LNCAP (cell line): ENCODE measurements at regions not wholly inside any gene's neighbourhood (a gene's known extent, or its start where the extent isn't known, plus 50 kb on each side); places are given as distances from the start of the nearest gene placed in this dataset.

Source experiments
- TF ChIP-seq, protein P1 (sequence below): fragments of 450-650 bp; IDR thresholded peaks from 2 replicates; pipeline ENCODE4 v1.5.1; 2017; ENCODE audit warnings: mild to moderate bottlenecking

DNA sequence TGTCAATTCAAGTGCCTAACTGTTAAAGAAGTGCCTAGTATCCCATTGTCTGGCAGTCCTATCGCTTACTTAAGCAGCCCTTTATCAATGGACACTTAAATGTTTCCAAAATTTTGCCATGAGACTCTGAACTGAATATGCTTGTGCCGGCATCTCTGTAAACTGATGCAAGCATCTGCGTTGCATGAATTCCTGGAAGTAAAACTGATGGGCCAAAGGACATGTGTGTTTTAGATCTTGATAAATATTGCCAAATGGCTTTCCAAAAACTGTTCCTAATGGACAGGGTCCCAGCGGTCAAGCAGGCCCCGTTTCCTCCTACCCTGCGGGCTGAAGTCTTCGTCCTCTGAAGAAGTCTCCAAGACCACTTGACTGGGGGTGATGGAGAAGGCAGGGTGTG lies 121.3 kb upstream of the ZNF516 start:
- TF ChIP-seq, protein P1, sequence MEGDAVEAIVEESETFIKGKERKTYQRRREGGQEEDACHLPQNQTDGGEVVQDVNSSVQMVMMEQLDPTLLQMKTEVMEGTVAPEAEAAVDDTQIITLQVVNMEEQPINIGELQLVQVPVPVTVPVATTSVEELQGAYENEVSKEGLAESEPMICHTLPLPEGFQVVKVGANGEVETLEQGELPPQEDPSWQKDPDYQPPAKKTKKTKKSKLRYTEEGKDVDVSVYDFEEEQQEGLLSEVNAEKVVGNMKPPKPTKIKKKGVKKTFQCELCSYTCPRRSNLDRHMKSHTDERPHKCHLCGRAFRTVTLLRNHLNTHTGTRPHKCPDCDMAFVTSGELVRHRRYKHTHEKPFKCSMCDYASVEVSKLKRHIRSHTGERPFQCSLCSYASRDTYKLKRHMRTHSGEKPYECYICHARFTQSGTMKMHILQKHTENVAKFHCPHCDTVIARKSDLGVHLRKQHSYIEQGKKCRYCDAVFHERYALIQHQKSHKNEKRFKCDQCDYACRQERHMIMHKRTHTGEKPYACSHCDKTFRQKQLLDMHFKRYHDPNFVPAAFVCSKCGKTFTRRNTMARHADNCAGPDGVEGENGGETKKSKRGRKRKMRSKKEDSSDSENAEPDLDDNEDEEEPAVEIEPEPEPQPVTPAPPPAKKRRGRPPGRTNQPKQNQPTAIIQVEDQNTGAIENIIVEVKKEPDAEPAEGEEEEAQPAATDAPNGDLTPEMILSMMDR: no peak

DNA sequence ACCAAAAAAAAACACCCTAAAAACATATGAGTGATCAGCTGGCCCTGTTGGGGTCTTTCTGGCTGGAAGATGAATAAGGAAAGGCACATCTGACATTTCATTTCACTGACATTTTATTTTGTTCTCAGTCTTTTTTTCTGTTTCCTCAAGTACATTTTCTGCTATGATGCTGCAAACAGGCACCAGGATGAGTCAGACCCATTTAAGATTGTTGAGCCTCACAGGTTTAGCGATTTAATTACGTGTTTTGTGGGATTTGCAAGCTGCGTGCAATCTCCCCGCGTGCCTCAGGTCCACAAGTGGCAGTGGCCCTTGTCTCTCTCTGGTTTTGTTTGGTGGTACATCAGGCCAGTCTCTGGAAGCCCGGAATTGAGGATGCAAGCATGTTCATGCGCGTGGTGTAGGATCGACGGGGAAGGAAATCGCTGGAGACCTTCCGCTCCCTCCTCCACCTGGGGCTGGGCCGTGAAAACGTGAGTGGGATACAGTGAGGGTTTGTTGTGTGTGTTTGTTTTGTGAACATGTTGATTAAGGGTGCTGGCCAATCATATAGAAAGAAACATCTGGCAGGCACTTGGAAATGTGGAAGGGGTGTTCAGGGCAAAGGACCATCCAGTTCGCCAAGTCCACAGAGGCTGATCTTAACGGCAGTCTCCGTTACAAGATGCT lies 120.2 kb upstream of the ZNF516 start:
- TF ChIP-seq, protein P1: no peak

DNA sequence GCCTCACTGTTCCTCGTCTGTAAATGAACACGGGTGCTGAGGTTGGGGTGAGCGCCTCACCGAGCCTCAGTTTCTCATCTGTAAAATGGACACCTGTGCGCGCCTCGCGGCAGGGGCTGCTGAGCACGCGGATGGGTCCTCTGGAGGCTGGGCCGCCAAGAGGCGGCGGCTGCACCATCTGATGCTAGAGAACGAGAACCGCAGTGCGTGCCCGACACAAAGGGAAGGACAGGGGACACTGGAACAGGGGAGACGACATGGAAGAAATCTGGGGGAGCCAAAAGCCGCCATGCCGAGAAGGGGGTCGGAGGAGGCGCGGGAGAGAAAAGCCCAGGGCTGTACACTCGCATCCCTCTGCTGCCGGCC lies 118.7 kb upstream of the ZNF516 start:
- TF ChIP-seq, protein P1: no peak

DNA sequence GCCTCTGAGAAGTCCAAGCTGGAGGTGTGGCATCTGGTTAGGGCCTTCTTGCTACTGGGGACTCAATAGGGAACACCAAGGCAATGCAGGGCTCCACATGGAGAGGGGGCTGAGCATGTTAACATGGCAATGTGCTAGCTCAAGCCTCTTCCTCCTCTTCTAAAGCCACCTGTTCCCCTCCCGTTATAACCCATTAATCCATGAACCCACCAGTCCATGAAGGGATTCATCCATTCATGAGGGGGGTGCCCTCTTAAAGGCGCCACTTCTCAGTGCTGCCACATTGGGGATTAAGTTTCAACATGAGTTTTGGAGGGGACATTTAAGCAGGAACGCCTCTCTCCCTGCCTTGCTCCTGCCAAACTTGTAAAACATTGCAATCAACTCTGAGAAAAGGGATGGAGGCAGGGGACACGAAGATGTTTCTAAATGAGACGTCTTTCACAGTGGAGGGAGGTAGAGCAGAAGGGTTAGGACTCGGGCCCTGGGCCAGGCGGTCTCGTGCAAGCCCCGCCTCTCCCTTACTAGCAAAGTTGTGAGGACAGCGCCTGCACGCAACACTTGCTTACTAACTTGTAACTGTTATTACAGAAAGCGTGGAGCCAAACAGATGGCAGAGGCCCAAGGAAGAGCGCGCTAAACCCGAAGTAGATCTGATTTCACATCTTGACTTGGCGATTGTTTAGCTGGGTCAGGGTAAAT lies 118.2 kb upstream of the ZNF516 start:
- TF ChIP-seq, protein P1: no peak

DNA sequence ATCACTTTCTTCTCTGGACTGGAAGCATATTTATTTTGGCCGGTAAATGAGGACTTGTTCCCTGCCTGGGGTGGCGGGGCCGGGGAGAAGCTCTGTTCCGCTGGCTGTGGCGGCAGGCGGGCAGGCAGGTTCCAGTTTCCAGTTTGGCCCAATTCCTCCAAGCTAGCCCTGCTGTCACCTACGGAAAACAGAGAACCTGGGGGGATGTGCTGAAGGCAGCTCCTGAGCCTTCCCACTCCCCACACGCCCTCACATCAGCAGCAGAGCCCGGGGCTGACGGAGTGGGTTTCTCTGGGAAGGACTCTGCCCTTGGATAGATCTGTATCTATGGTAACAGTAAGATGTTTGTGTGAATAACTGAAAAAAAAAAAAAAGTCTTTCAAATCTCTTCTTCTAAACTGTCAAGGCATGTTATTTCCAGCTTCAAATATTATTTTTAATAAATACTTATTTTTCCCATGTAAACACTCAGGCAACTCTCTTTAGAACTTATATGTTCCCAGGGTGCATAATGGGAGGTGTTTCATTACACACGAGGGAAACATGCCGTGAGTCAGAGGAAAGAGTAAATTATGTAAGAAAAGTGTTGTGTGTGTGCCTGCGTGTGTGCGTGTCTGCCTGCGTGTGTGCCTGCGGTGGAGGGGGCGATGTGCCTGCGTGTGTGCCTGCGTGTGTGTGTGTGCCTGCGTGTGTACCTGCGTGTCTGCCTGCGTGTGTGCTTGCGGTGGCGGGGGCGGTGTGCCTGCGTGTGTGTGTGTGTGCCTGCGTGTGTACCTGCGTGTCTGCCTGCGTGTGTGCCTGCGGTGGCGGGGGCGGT lies 116.1 kb upstream of the ZNF516 start:
- TF ChIP-seq, protein P1: no peak

DNA sequence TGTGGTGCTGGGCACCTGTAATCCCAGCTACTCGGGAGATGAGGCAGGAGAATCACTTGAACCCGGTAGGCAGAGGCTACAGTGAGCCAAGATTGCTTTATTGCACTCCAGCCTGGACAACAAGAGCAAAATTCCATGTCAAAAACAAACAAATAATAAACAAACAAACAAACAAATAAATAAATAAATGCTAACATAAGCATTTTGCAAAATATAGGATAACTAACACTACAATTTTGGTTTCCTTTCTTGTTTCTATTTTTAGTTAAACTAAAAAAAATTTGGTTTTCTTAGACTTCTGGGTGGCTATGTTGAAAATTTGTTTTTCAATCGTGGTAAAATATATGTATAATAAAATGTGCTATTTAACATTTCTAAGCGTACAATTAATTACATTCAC lies 115.0 kb upstream of the ZNF516 start:
- TF ChIP-seq, protein P1: no peak

DNA sequence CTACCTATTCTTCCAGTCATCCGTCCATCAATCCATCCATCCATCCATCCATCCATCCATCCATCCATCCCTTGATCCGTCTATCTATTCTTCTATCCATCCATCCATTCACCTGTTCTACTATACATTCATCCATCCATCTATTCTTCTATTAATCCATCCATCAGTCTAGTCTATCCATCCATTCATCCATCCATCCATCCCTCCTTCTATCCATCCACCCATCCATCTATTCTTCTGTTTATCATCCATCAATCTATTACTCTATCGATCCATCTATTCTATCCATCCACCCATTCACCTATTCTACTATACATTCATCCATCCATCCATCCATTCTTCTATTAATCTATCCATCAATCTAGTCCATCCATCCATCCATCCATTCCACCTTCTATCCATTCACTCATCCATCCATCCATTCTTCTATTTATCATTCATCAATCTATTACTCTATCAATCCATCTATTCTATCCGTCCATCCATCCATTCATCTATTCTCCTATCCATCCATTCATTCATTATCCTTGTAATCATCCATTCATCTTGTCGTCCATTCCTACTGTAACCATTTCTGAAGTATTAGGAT lies 110.4 kb upstream of the ZNF516 start:
- TF ChIP-seq, protein P1: no peak
